ENCODE measurements at regions not wholly inside any gene's neighbourhood (a gene's known extent, or its start where the extent isn't known, plus 50 kb on each side); places are given as distances from the start of the nearest gene placed in this dataset.
A peak's percentile ranks its signal among the peaks of the same experiment; 100 is the strongest.

- Mint-ChIP-seq H3K27me3 (ENCODE audit: low read depth, poor library complexity) (peaks cover 3% of the 10 kb centered on the region), H3K27ac (no peak overlapping the region), H3K9me3 (no peaks in the 10 kb centered on the region), H3K36me3 (ENCODE audit: low read depth) (no peaks in the 10 kb centered on the region), H3K4me1 (peaks cover 13% of the 10 kb centered on the region), H3K4me3 (no peak overlapping the region)
- no peak for DNase-seq
- TF ChIP-seq CTCF (IDR thresholded peaks at IDR 0.05): no peak
Measured at GRCh38 chr13:22028831-22029230, 358.0 kb downstream of the FGF9 start.

- no peak overlapping the region for H3K4me3 Mint-ChIP-seq
- no peak for DNase-seq
- H3K36me3 Mint-ChIP-seq (ENCODE audit: low read depth): no peaks in the 10 kb centered on the region
- no peak for TF ChIP-seq CTCF (IDR thresholded peaks at IDR 0.05)
- H3K27ac Mint-ChIP-seq: peak overlapping the region; percentile 49
- H3K9me3 Mint-ChIP-seq: no peaks in the 10 kb centered on the region
- peaks cover 5% of the 10 kb centered on the region for H3K27me3 Mint-ChIP-seq (ENCODE audit: low read depth, poor library complexity)
- H3K4me1 Mint-ChIP-seq: peaks cover 13% of the 10 kb centered on the region
Measured at GRCh38 chr13:22030321-22030720, 359.4 kb downstream of the FGF9 start.

- H3K9me3 Mint-ChIP-seq: no peaks in the 10 kb centered on the region
- no peak for DNase-seq
Measured at GRCh38 chr13:22031702-22032286, 360.9 kb downstream of the FGF9 start.

GRCh38 chr13:22032905-22033304, 362.0 kb downstream of the FGF9 start:
- peaks cover 7% of the 10 kb centered on the region for H3K27me3 Mint-ChIP-seq (ENCODE audit: low read depth, poor library complexity)
- TF ChIP-seq CTCF (IDR thresholded peaks at IDR 0.05): no peak
- no peak overlapping the region for H3K4me3 Mint-ChIP-seq
- peaks cover 13% of the 10 kb centered on the region for H3K4me1 Mint-ChIP-seq
- no peaks in the 10 kb centered on the region for H3K9me3 Mint-ChIP-seq
- no peaks in the 10 kb centered on the region for H3K36me3 Mint-ChIP-seq (ENCODE audit: low read depth)
- H3K27ac Mint-ChIP-seq: no peak overlapping the region
- DNase-seq: no peak

More at GRCh38 chr13:22031702-22032286, 360.9 kb downstream of the FGF9 start:
- Mint-ChIP-seq H3K27me3 (ENCODE audit: low read depth, poor library complexity) (peaks cover 7% of the 10 kb centered on the region), H3K4me1 (peaks cover 13% of the 10 kb centered on the region), H3K27ac (no peak overlapping the region), H3K36me3 (ENCODE audit: low read depth) (no peaks in the 10 kb centered on the region), H3K4me3 (no peak overlapping the region)
- no peak for TF ChIP-seq CTCF (IDR thresholded peaks at IDR 0.05)

- DNase-seq: no peak
- no peak for TF ChIP-seq CTCF (IDR thresholded peaks at IDR 0.05)
- H3K4me3 Mint-ChIP-seq: no peak overlapping the region
- peaks cover 22% of the 10 kb centered on the region for H3K4me1 Mint-ChIP-seq
- peaks cover 3% of the 10 kb centered on the region for H3K27me3 Mint-ChIP-seq (ENCODE audit: low read depth, poor library complexity)
- peaks cover 17% of the 10 kb centered on the region for H3K36me3 Mint-ChIP-seq (ENCODE audit: low read depth)
- no peak overlapping the region for H3K27ac Mint-ChIP-seq
- peaks cover 32% of the 10 kb centered on the region for H3K9me3 Mint-ChIP-seq
Measured at GRCh38 chr13:22039961-22040360, 369.1 kb downstream of the FGF9 start.

GRCh38 chr13:22040810-22041364, 370.0 kb downstream of the FGF9 start:
- peak overlapping the region; percentile 87 for H3K4me3 Mint-ChIP-seq
- H3K36me3 Mint-ChIP-seq (ENCODE audit: low read depth): peaks cover 17% of the 10 kb centered on the region
- no peak for DNase-seq
- H3K27me3 Mint-ChIP-seq (ENCODE audit: low read depth, poor library complexity): no peaks in the 10 kb centered on the region
- TF ChIP-seq CTCF (IDR thresholded peaks at IDR 0.05): no peak
- H3K27ac Mint-ChIP-seq: peak overlapping the region; percentile 60
- peaks cover 32% of the 10 kb centered on the region for H3K9me3 Mint-ChIP-seq
- peaks cover 30% of the 10 kb centered on the region for H3K4me1 Mint-ChIP-seq
